GM23248 (cell line): ENCODE measurements at regions not wholly inside any gene's neighbourhood (a gene's known extent, or its start where the extent isn't known, plus 50 kb on each side); places are given as distances from the start of the nearest gene placed in this dataset.

Source experiments
- DNase-seq: peaks from one replicate; pipeline ENCODE4 v3.0.0-alpha.2; 2015
- H2AFZ ChIP-seq: fragments of 200-600 bp; sonication (generic); 2 replicates; pipeline ENCODE4 v1.6.1; 2016; ENCODE audit warnings: antibody characterized with exemption
- H3F3A ChIP-seq: fragments of 200-600 bp; sonication (generic); 2 replicates; pipeline ENCODE4 v1.6.1; 2016; ENCODE audit warnings: mild to moderate bottlenecking, antibody characterized with exemption, mixed run types; ENCODE audit not compliant: insufficient read depth
- H3K27ac ChIP-seq: fragments of 200-600 bp; sonication (generic); 2 replicates; pipeline ENCODE4 v1.5.1; 2016; ENCODE audit warnings: mild to moderate bottlenecking
- H3K27me3 ChIP-seq: fragments of 200-600 bp; sonication (generic); replicated peaks from 2 replicates; pipeline ENCODE4 v1.6.1; 2016; ENCODE audit warnings: mild to moderate bottlenecking; ENCODE audit not compliant: insufficient read depth
- H3K36me3 ChIP-seq: fragments of 200-600 bp; sonication (generic); 2 replicates; pipeline ENCODE4 v1.6.1; 2016; ENCODE audit warnings: low read depth, mild to moderate bottlenecking
- H3K4me1 ChIP-seq: fragments of 200-600 bp; sonication (generic); 2 replicates; pipeline ENCODE4 v1.6.1; 2016; ENCODE audit warnings: mild to moderate bottlenecking; ENCODE audit not compliant: insufficient read depth
- H3K4me2 ChIP-seq: fragments of 200-600 bp; sonication (generic); one replicate; pipeline ENCODE4 v1.6.1; 2016; ENCODE audit warnings: mild to moderate bottlenecking; ENCODE audit not compliant: unreplicated experiment
- H3K4me3 ChIP-seq: fragments of 200-600 bp; sonication (generic); 2 replicates; pipeline ENCODE4 v1.5.1; 2016; ENCODE audit warnings: mild to moderate bottlenecking
- H3K79me2 ChIP-seq: fragments of 200-600 bp; sonication (generic); 2 replicates; pipeline ENCODE4 v1.6.1; 2016; ENCODE audit warnings: mild to moderate bottlenecking; ENCODE audit not compliant: insufficient read depth
- H3K9ac ChIP-seq: fragments of 200-600 bp; sonication (generic); 2 replicates; pipeline ENCODE4 v1.6.1; 2016; ENCODE audit warnings: mild to moderate bottlenecking
- H3K9me2 ChIP-seq: fragments of 200-600 bp; sonication (generic); 2 replicates; pipeline ENCODE4 v1.6.1; 2016; ENCODE audit warnings: mixed run types, mild to moderate bottlenecking, moderate library complexity; ENCODE audit not compliant: insufficient read depth
- H3K9me3 ChIP-seq: fragments of 200-600 bp; sonication (generic); one replicate; pipeline ENCODE4 v1.6.1; 2017; ENCODE audit warnings: low read depth
- H4K20me1 ChIP-seq: fragments of 200-600 bp; sonication (generic); 2 replicates; pipeline ENCODE4 v1.6.0; 2016; ENCODE audit not compliant: insufficient read depth
- EZH2 ChIP-seq: fragments of 200-600 bp; sonication (generic); IDR thresholded peaks from 2 replicates; pipeline ENCODE4 v1.6.1; 2018; ENCODE audit warnings: antibody characterized with exemption, mild to moderate bottlenecking; ENCODE audit not compliant: insufficient read depth, poor library complexity, severe bottlenecking
- EZH2phosphoT487 ChIP-seq: fragments of 200-600 bp; sonication (generic); IDR thresholded peaks from 2 replicates; pipeline ENCODE4 v1.6.1; 2018; ENCODE audit warnings: antibody characterized with exemption, moderate library complexity, mild to moderate bottlenecking, low read depth; ENCODE audit not compliant: insufficient read depth
- WGBS, 2 experiments: methylation state at CpG; one replicate each; pipeline ENCODE4 v1.1.6; 2015 to 2017; ENCODE audit warnings: low lambda C conversion rate in 2 of 2, low coverage in 1 of 2; ENCODE audit errors: missing lambda C conversion rate in 2 of 2; 5-methylcytosine and 5-hydroxymethylcytosine counted together
- in situ Hi-C: fragments of 300-500 bp; cut with MboI; formaldehyde crosslinking; loops from 2 replicates; pipeline ENCODE4 v1.15.0; 2020

DNA sequence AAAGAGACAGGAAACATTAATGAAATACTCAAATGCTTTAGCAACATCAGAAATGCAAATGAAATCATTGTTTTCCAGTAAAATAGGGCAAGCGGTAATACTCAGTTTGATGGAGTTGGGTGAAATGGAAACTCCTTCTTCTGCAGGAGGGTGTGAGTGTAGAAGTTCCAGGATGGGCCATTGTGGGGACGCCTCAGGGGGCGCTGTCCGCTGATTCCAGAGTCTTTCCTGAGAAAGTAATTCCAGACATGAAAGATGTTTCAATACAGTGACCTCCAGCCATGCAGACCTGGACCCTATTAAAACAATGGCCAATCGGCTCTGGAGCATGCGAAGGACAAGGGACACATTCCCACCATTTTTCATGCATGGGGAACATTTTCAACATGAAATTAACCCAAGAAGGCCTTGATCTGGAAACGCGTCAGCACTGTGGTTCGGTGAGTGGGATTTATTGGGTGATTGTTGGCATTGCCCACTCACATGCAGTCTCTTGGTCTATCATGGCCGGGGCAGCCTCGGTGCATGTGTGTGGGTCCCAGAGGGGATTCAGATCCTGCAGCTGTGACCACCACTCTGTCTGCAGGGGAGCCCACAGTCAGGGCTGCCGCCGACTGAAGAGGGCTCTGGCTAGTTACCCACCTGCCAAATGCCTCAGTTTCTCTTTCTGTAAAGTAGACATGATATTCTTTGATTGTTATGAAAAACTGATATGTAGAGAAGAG is 132.6 kb upstream of the IRX4 start:
- H3K9me2 ChIP-seq, result no peaks in the 10 kb centered on the region
- TF ChIP-seq EZH2phosphoT487 (no peak), EZH2 (no peak)
- in situ Hi-C loops, result loop anchor here (10.0 kb wide), 1 partner anchor 260 kb away; no protein-coding TSS in a partner anchor
- H3K27ac ChIP-seq, result no peak overlapping the region
- no peaks in the 10 kb centered on the region for H3K27me3 ChIP-seq
- H3K79me2 ChIP-seq, result no peaks in the 10 kb centered on the region
- no peaks in the 10 kb centered on the region for H3K4me1 ChIP-seq
- 61 to 68% methylated on average over 13 of the region's 13 CpGs for WGBS, 2 experiments
- no peaks in the 10 kb centered on the region for H4K20me1 ChIP-seq
- no peaks in the 10 kb centered on the region for H3F3A ChIP-seq
- no peak overlapping the region for H3K4me3 ChIP-seq
- H3K4me2 ChIP-seq, result no peak overlapping the region
- DNase-seq, result no peak
- H3K9ac ChIP-seq, result no peak overlapping the region
- no peak overlapping the region for H2AFZ ChIP-seq
- H3K36me3 ChIP-seq, result no peaks in the 10 kb centered on the region
- H3K9me3 ChIP-seq, result no peaks in the 10 kb centered on the region

DNA sequence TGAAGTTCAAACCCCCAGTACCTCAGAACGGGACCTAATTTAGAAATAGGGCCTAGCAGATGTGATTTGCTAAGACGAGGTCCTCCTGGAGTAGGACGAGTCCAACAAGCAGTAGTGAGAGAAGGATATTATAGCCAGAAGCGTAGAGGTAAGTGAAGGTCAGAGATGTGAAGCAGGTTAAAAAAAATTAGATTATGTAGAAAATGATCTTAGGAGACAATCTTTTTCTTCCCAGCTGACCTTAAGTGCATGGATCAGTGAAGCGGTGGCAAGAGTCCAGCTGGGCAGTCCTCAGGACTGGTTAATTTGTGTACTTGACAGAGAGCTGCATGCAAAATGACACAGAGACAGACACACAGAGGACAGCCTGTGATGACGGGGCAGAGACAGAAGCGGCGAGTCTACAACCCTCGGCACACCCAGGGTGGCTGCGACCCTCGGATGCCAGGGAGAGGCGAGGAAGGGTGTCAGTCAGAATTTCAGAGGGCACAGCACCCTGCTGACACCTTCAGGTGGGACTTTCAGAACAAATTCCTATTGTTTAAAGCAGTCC is 131.4 kb upstream of the IRX4 start:
- no peaks in the 10 kb centered on the region for H3F3A ChIP-seq
- H3K4me1 ChIP-seq, result no peaks in the 10 kb centered on the region
- WGBS, 2 experiments, result 49 to 57% methylated on average over 11 to 12 of the region's 12 CpGs
- no peaks in the 10 kb centered on the region for H3K36me3 ChIP-seq
- H2AFZ ChIP-seq, result no peak overlapping the region
- H3K4me3 ChIP-seq, result no peak overlapping the region
- no peaks in the 10 kb centered on the region for H3K27me3 ChIP-seq
- H3K79me2 ChIP-seq, result no peaks in the 10 kb centered on the region
- H4K20me1 ChIP-seq, result no peaks in the 10 kb centered on the region
- H3K27ac ChIP-seq, result no peak overlapping the region
- no peak overlapping the region for H3K9ac ChIP-seq
- no peak overlapping the region for H3K4me2 ChIP-seq
- DNase-seq, result no peak
- H3K9me2 ChIP-seq, result no peaks in the 10 kb centered on the region
- no peaks in the 10 kb centered on the region for H3K9me3 ChIP-seq
- TF ChIP-seq EZH2, result no peak
- TF ChIP-seq EZH2phosphoT487, result no peak
- in situ Hi-C loops, result loop anchor here (10.0 kb wide), 1 partner anchor 259 kb away; no protein-coding TSS in a partner anchor

DNA sequence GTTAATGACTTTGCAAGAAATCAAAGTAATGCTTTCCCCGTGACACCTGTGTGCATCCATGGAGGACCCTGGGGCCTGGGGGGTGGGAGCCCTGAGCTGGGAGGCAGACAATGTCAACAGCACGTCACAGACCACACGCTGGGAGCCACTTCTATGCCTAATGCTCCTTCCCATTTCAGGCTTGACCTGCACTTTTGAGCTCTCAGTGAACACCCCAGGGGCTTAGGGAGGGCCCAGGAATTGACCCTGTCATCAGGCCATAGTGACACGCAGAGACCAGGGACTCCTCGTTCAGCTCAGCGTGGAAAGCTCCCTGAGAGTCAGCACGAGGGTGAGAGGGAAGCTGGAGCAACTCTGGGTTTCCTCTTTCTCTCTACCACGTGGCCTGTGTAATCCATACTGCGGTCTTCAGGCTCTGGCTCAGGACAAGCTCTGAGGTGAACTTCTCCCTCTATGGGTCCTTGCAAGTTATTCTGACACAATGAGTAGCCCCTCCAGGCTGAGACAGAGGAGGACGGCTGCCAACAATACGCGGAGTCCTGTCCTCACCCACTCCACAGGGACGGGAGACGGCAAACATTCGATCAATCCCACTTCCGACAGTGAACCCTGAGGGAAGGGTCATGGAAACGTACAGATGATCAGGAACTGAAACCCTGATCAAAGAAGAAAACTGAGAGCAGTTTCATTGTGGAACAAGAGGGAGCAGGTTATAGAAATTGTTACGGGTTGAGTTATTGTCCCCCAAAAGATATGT is 130.8 kb upstream of the IRX4 start:
- no peaks in the 10 kb centered on the region for H3K36me3 ChIP-seq
- no peaks in the 10 kb centered on the region for H3K9me2 ChIP-seq
- no peak overlapping the region for H3K4me2 ChIP-seq
- H3K9me3 ChIP-seq, result no peaks in the 10 kb centered on the region
- no peak for TF ChIP-seq EZH2phosphoT487
- no peak for TF ChIP-seq EZH2
- WGBS, 2 experiments, result 56 to 58% methylated on average over 18 of the region's 18 CpGs
- no peak overlapping the region for H3K4me3 ChIP-seq
- H3K4me1 ChIP-seq, result no peaks in the 10 kb centered on the region
- H4K20me1 ChIP-seq, result no peaks in the 10 kb centered on the region
- in situ Hi-C loops, result loop anchor here (10.0 kb wide), 1 partner anchor 259 kb away; no protein-coding TSS in a partner anchor
- no peak for DNase-seq
- no peaks in the 10 kb centered on the region for H3F3A ChIP-seq
- no peaks in the 10 kb centered on the region for H3K79me2 ChIP-seq
- H3K27me3 ChIP-seq, result peaks cover 2% of the 10 kb centered on the region; the same call in 1 of the 2 replicates
- H3K27ac ChIP-seq, result no peak overlapping the region
- no peak overlapping the region for H2AFZ ChIP-seq
- H3K9ac ChIP-seq, result no peak overlapping the region

GRCh38 chr5:2012885-2013284 is 130.2 kb upstream of the IRX4 start:
- WGBS, 2 experiments, result 48 to 52% methylated on average over 8 of the region's 8 CpGs
- TF ChIP-seq EZH2phosphoT487 (no peak), EZH2 (no peak)
- peaks cover 7% of the 10 kb centered on the region; the same call in 1 of the 2 replicates for H3K27me3 ChIP-seq
- DNase-seq, result no peak
- no peak overlapping the region for H3K4me3 ChIP-seq
- H2AFZ ChIP-seq, result no peak overlapping the region
- no peak overlapping the region for H3K9ac ChIP-seq
- H4K20me1 ChIP-seq, result no peaks in the 10 kb centered on the region
- no peak overlapping the region for H3K27ac ChIP-seq
- no peaks in the 10 kb centered on the region for H3K4me1 ChIP-seq
- no peaks in the 10 kb centered on the region for H3K79me2 ChIP-seq
- no peak overlapping the region for H3K4me2 ChIP-seq
- H3F3A ChIP-seq, result no peaks in the 10 kb centered on the region
- H3K36me3 ChIP-seq, result no peaks in the 10 kb centered on the region
- no peaks in the 10 kb centered on the region for H3K9me2 ChIP-seq
- H3K9me3 ChIP-seq, result no peaks in the 10 kb centered on the region
- in situ Hi-C loops, result loop anchor here (10.0 kb wide), 1 partner anchor 258 kb away; no protein-coding TSS in a partner anchor
